PFSK-1 (cell line): ENCODE measurements at regions not wholly inside any gene's neighbourhood (a gene's known extent, or its start where the extent isn't known, plus 50 kb on each side); places are given as distances from the start of the nearest gene placed in this dataset.

Experiments
- FOXP2 ChIP-seq: optimal IDR thresholded peaks from 2 replicates; pipeline ENCODE3; 2011; ENCODE audit warnings: borderline replicate concordance, control low read depth, inconsistent platforms; ENCODE audit not compliant: insufficient read depth; ENCODE audit errors: extremely low read length, extremely low read depth
- POLR2AphosphoS5 ChIP-seq: IDR thresholded peaks from 2 replicates; pipeline ENCODE4 v1.6.1; 2012; ENCODE audit warnings: low read depth, mild to moderate bottlenecking, control low read depth, low read length, moderate library complexity
- REST ChIP-seq, 2 experiments: IDR thresholded peaks; 2 replicates each; pipeline versions ENCODE4 v1.6.1 to v1.8.0; 2011 to 2012; ENCODE audit warnings: low read depth in 2 of 2, low read length in 2 of 2, control low read depth in 1 of 2, inconsistent platforms in 1 of 2, mild to moderate bottlenecking in 1 of 2, moderate library complexity in 1 of 2; ENCODE audit not compliant: insufficient read depth in 1 of 2
- SIN3A ChIP-seq: IDR thresholded peaks from 2 replicates; pipeline ENCODE4 v1.6.1; 2012; ENCODE audit warnings: mild to moderate bottlenecking, low read length, moderate library complexity, borderline replicate concordance; ENCODE audit not compliant: insufficient read depth
- TAF1 ChIP-seq: IDR thresholded peaks from 2 replicates; pipeline ENCODE4 v1.6.1; 2012; ENCODE audit warnings: low read length, control low read depth, borderline replicate concordance; ENCODE audit not compliant: insufficient read depth

- TF ChIP-seq TAF1 = no peak
- no peak for TF ChIP-seq SIN3A
- no peak for TF ChIP-seq FOXP2
- no peak for TF ChIP-seq REST (IDR thresholded peaks at IDR 0.05; ENCODE audit: insufficient read depth in 1 of 2, low read depth in 2 of 2, low read length in 2 of 2)
- no peak for TF ChIP-seq POLR2AphosphoS5
Observed at GRCh38 chr18:2444201-2444875, 127.0 kb downstream of the METTL4 start.

GRCh38 chr18:2448565-2449151 lies 122.6 kb downstream of the METTL4 start:
- no peak for TF ChIP-seq REST (IDR thresholded peaks at IDR 0.05; ENCODE audit: insufficient read depth in 1 of 2, low read depth in 2 of 2, low read length in 2 of 2)
- TF ChIP-seq POLR2AphosphoS5 = no peak
- no peak for TF ChIP-seq TAF1
- TF ChIP-seq SIN3A = no peak
- TF ChIP-seq FOXP2 = no peak

GRCh38 chr18:2451556-2451955 lies 119.7 kb downstream of the METTL4 start:
- TF ChIP-seq POLR2AphosphoS5 (no peak), SIN3A (no peak), FOXP2 (no peak), REST (IDR thresholded peaks at IDR 0.05; ENCODE audit: insufficient read depth in 1 of 2, low read depth in 2 of 2, low read length in 2 of 2) (no peak), TAF1 (no peak)

- no peak for TF ChIP-seq FOXP2
- TF ChIP-seq REST (IDR thresholded peaks at IDR 0.05; ENCODE audit: insufficient read depth in 1 of 2, low read depth in 2 of 2, low read length in 2 of 2) = no peak
- TF ChIP-seq SIN3A = no peak
- no peak for TF ChIP-seq POLR2AphosphoS5
- no peak for TF ChIP-seq TAF1
Observed at GRCh38 chr18:2459886-2460285, 111.4 kb downstream of the METTL4 start.

GRCh38 chr18:2466978-2467377 lies 104.3 kb downstream of the METTL4 start:
- no peak for TF ChIP-seq FOXP2
- no peak for TF ChIP-seq TAF1
- no peak for TF ChIP-seq SIN3A
- no peak for TF ChIP-seq POLR2AphosphoS5
- TF ChIP-seq REST (IDR thresholded peaks at IDR 0.05; ENCODE audit: insufficient read depth in 1 of 2, low read depth in 2 of 2, low read length in 2 of 2) = no peak
